ENCODE measurements at regions not wholly inside any gene's neighbourhood (a gene's known extent, or its start where the extent isn't known, plus 50 kb on each side); places are given as distances from the start of the nearest gene placed in this dataset.

DNA sequence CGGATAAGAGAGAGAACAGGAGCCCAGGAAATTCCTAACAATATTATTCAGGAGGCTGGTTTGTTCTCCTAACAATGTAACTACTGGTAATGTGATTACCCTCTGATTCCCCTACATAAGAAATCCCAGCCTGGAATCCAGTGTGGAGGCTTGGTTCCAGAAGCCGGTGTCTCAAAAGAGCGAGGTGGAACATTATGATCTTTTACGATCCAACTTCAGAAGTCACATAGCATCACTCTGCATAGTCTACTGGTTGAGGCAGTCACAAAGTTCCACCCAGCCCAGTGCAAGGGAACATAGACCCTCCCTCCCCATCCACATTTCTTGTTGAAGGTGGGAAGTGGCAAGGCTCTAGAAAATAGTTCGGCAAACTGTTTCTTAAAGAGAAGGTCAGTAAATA lies 81.6 kb upstream of the GALNT15 start:
- POLR2A ChIA-PET (ENCODE audit: unreplicated experiment), result no interaction called here

More for the DNA sequence above, 81.6 kb upstream of the GALNT15 start:
- H3K27ac ChIP-seq (ENCODE audit: insufficient read depth, low read length), result peak overlapping the region; percentile 36
- peak overlapping the region; percentile 59 for H2BK5ac ChIP-seq (ENCODE audit: low read depth, low read length, poor library complexity, severe bottlenecking)
- no CpG with 5 or more reads among the region's 5 CpGs for WGBS, 2 experiments (ENCODE audit: extremely low coverage in 2 of 2, insufficient read length in 1 of 2)
- peaks cover 19% of the 10 kb centered on the region for H3K9me1 ChIP-seq (ENCODE audit: insufficient read depth, low read length)
- H4K91ac ChIP-seq (ENCODE audit: insufficient read depth, low read depth, low read length), result peak overlapping the region; percentile 65
- peak overlapping the region; percentile 96 for H2BK20ac ChIP-seq (ENCODE audit: low read depth, low read length)
- H3K23ac ChIP-seq (ENCODE audit: low read depth, low read length), result peak overlapping the region; percentile 35; the same call in 1 of the 2 replicates
- CTCF ChIA-PET, result no interaction called here
- no peak overlapping the region for H3K4me2 ChIP-seq (ENCODE audit: low read depth, low read length)
- peak overlapping the region; percentile 98 for H3K18ac ChIP-seq (ENCODE audit: low read depth, low read length)
- H2AFZ ChIP-seq (replicated peaks; ENCODE audit: low read length, poor library complexity), result no peak overlapping the region
- no peak overlapping the region for H3K9ac ChIP-seq (ENCODE audit: low read depth, low read length)
- peak overlapping the region; percentile 100; the same call in 2 of the 3 replicates for H2BK15ac ChIP-seq (ENCODE audit: low read depth, low read length)
- TF ChIP-seq FOS (IDR thresholded peaks at IDR 0.05; ENCODE audit: low read depth, low read length) (no peak), POLR2A (IDR thresholded peaks at IDR 0.05; ENCODE audit: low read depth, low read length) (no peak), NFE2L2 (IDR thresholded peaks at IDR 0.05; ENCODE audit: low read depth, low read length) (no peak), SMC3 (IDR thresholded peaks at IDR 0.05; ENCODE audit: low read depth, low read length) (no peak), RFX5 (IDR thresholded peaks at IDR 0.05; ENCODE audit: low read depth, low read length) (no peak), MAFK (IDR thresholded peaks at IDR 0.05; ENCODE audit: low read depth, low read length) (no peak), CEBPB (IDR thresholded peaks at IDR 0.05; ENCODE audit: low read depth, low read length) (no peak), BHLHE40 (IDR thresholded peaks at IDR 0.05; ENCODE audit: low read depth, low read length) (no peak)
- H2BK120ac ChIP-seq (ENCODE audit: low read depth, low read length), result peak overlapping the region; percentile 86
- H4K20me1 ChIP-seq (ENCODE audit: insufficient read depth, low read length), result no peaks in the 10 kb centered on the region
- in situ Hi-C loops (cut with MboI; ENCODE audit: low sequenced_read_pairs) (no loop called here), intact Hi-C loops (cut with micrococcal nuclease) (no loop called here), dilution Hi-C loops (cut with HindIII; ENCODE audit: low sequenced_read_pairs, unreplicated experiment) (no loop called here)
- DNase-seq, result no peak
- no peaks in the 10 kb centered on the region for H3K27me3 ChIP-seq (ENCODE audit: control insufficient read depth, insufficient read depth, low read length)
- peak overlapping the region; percentile 73 for H2AK5ac ChIP-seq (ENCODE audit: low read depth, low read length)
- H4K5ac ChIP-seq (ENCODE audit: low read depth, low read length), result peak overlapping the region; percentile 93
- ATAC-seq (ENCODE audit: low read depth), result no peak
- H3K4ac ChIP-seq (ENCODE audit: low read depth, low read length), result peak overlapping the region; percentile 83
- H4K8ac ChIP-seq (ENCODE audit: low read depth in 2 of 2, low read length in 2 of 2), result peak overlapping the region; percentile 72 to 95
- no peak overlapping the region for H2AK9ac ChIP-seq (replicated peaks; ENCODE audit: low read depth, low read length, poor library complexity)
- H3K79me1 ChIP-seq (ENCODE audit: low read depth in 1 of 2, low read length in 2 of 2), result peaks cover 8 to 13% of the 10 kb centered on the region in 2 experiments; a peak in 2 of 4 replicates
- BruUV-seq (replicated peaks), result no TSS peak
- H3K36me3 ChIP-seq (ENCODE audit: control insufficient read depth, insufficient read depth, low read length), result no peaks in the 10 kb centered on the region
- no peaks in the 10 kb centered on the region for H3K9me3 ChIP-seq (ENCODE audit: control insufficient read depth, insufficient read depth, low read length)
- H3K14ac ChIP-seq (replicated peaks; ENCODE audit: low read depth, low read length), result peak overlapping the region; percentile 64
- peaks cover 39% of the 10 kb centered on the region for H3K4me1 ChIP-seq (ENCODE audit: control insufficient read depth, insufficient read depth, low read length)
- H3K56ac ChIP-seq (ENCODE audit: extremely low read depth, insufficient read depth, low read length), result no peak overlapping the region
- no peak overlapping the region for H3K4me3 ChIP-seq (ENCODE audit: insufficient read depth, low read depth, low read length)

All from IMR-90 (cell line).